GM12878 (cell line): ENCODE measurements at regions not wholly inside any gene's neighbourhood (a gene's known extent, or its start where the extent isn't known, plus 50 kb on each side); places are given as distances from the start of the nearest gene placed in this dataset.

ENCODE experiments used
- ATAC-seq: fragments of 200-7000 bp; cut with Tn5 transposase; 3 replicates; pipeline ENCODE4 v1.9.1; 2020; ENCODE audit warnings: mild to moderate bottlenecking, moderate library complexity
- BruUV-seq: library from RNA; stranded (reverse); fragments of 400-500 nt; replicated peaks from 2 replicates; lab custom pipeline; 2021; lab: Mats Ljungman, UMichigan
- CTCF ChIA-PET: fragments of 300-600 bp; sonication (Branson Sonifier 250); formaldehyde crosslinking; extraction: SDS; loops from one replicate; lab custom pipeline; 2021; ENCODE audit warnings: inconsistent platforms; lab: Yijun Ruan, JAX
- POLR2A ChIA-PET: fragments of 350-600 bp; formaldehyde crosslinking; extraction: SDS; loops from one replicate; lab custom pipeline; 2021; ENCODE audit warnings: inconsistent platforms; lab: Charles Lee
- RAD21 ChIA-PET: fragments of 300-600 bp; sonication (Branson Sonifier 250); formaldehyde crosslinking; loops from one replicate; lab custom pipeline; 2023; ENCODE audit warnings: antibody characterized with exemption; ENCODE audit not compliant: unreplicated experiment; lab: Charles Lee
- SMC1A ChIA-PET: fragments of 300-600 bp; sonication (Branson Sonifier 250); formaldehyde crosslinking; loops from one replicate; lab custom pipeline; 2023; ENCODE audit not compliant: unreplicated experiment, uncharacterized antibody; lab: Charles Lee
- DNase-seq: peaks from one replicate; pipeline ENCODE4 v3.0.0-alpha.2; 2011; ENCODE audit warnings: low read depth, low spot score
- FAIRE-seq: peaks from 3 replicates; lab custom pipeline; 2011; peaks lifted over from hg19 to GRCh38; lab: Jason Lieb, UNC
- H2AFZ ChIP-seq: 2 replicates; pipeline ENCODE4 v1.6.0; 2011; ENCODE audit warnings: low read depth, low read length, control low read depth; ENCODE audit not compliant: control insufficient read depth
- H3K27ac ChIP-seq: 2 replicates; pipeline ENCODE4 v1.5.1; 2011; ENCODE audit warnings: control low read depth; ENCODE audit not compliant: control insufficient read depth, insufficient read depth
- H3K27me3 ChIP-seq, 2 experiments: replicated peaks in 1 of 2; 2 replicates each; pipeline versions ENCODE4 v1.6.0 to v1.6.1; 2011; ENCODE audit warnings: low read length in 1 of 2; ENCODE audit not compliant: control insufficient read depth in 2 of 2, insufficient read depth in 2 of 2
- H3K36me3 ChIP-seq, 2 experiments: 2 replicates each; pipeline ENCODE4 v1.5.1; 2011; ENCODE audit warnings: low read length in 1 of 2; ENCODE audit not compliant: control insufficient read depth in 2 of 2, insufficient read depth in 2 of 2
- H3K4me1 ChIP-seq: 2 replicates; pipeline ENCODE4 v1.6.1; 2011; ENCODE audit warnings: mild to moderate bottlenecking, low read length, moderate library complexity, mixed read lengths; ENCODE audit not compliant: control insufficient read depth, insufficient read depth
- H3K4me2 ChIP-seq: 2 replicates; pipeline ENCODE4 v1.6.0; 2011; ENCODE audit warnings: control low read depth; ENCODE audit not compliant: control insufficient read depth, insufficient read depth
- H3K4me3 ChIP-seq: fragments of 200-600 bp; sonication (generic); 2 replicates; pipeline ENCODE4 v1.5.1; 2016
- H3K79me2 ChIP-seq: 2 replicates; pipeline ENCODE4 v1.6.0; 2011; ENCODE audit warnings: low read length; ENCODE audit not compliant: control insufficient read depth, insufficient read depth
- H3K9ac ChIP-seq: 2 replicates; pipeline ENCODE4 v1.8.0; 2011; ENCODE audit warnings: low read length, control low read depth, mixed read lengths; ENCODE audit not compliant: control insufficient read depth, insufficient read depth
- H3K9me3 ChIP-seq: replicated peaks from 3 replicates; pipeline ENCODE4 v1.5.1; 2011; ENCODE audit warnings: mild to moderate bottlenecking, low read length; ENCODE audit not compliant: control insufficient read depth, insufficient read depth
- H4K20me1 ChIP-seq: 2 replicates; pipeline ENCODE4 v1.6.0; 2011; ENCODE audit not compliant: control insufficient read depth, insufficient read depth
- ATF2 ChIP-seq: IDR thresholded peaks from 2 replicates; pipeline ENCODE4 v1.6.1; 2012; ENCODE audit warnings: low read length, inconsistent platforms
- ATF7 ChIP-seq: fragments of 450-650 bp; IDR thresholded peaks from 2 replicates; pipeline ENCODE4 v1.6.1; 2016; ENCODE audit warnings: low read depth, mild to moderate bottlenecking
- CHD2 ChIP-seq: IDR thresholded peaks from 2 replicates; pipeline ENCODE4 v1.6.1; 2011; ENCODE audit warnings: low read depth, low read length, improper control_type of control experiment, borderline replicate concordance
- CREB1 ChIP-seq: IDR thresholded peaks from 2 replicates; pipeline ENCODE4 v1.6.1; 2012; ENCODE audit warnings: low read depth, mild to moderate bottlenecking, inconsistent platforms
- FOXK2 ChIP-seq: fragments of 450-650 bp; IDR thresholded peaks from 2 replicates; pipeline ENCODE4 v1.6.1; 2017; ENCODE audit warnings: mild to moderate bottlenecking, moderate library complexity
- IKZF1 ChIP-seq: fragments of 450-650 bp; conservative IDR thresholded peaks from 2 replicates; pipeline ENCODE4 v1.6.1; 2017; ENCODE audit warnings: antibody characterized with exemption, mild to moderate bottlenecking
- KAT2A ChIP-seq: conservative IDR thresholded peaks from 2 replicates; pipeline ENCODE4 v1.6.1; 2011; ENCODE audit warnings: low read depth, low read length; ENCODE audit not compliant: control insufficient read depth
- NFYA ChIP-seq: IDR thresholded peaks from 2 replicates; pipeline ENCODE4 v1.6.1; 2011; ENCODE audit warnings: low read depth, mild to moderate bottlenecking, low read length, improper control_type of control experiment, borderline replicate concordance
- NR2C1 ChIP-seq: fragments of 450-650 bp; IDR thresholded peaks from 2 replicates; pipeline ENCODE4 v1.6.1; 2017; ENCODE audit warnings: antibody characterized with exemption, mild to moderate bottlenecking, moderate library complexity
- RUNX3 ChIP-seq: IDR thresholded peaks from 2 replicates; pipeline ENCODE4 v1.6.1; 2012; ENCODE audit warnings: low read length, inconsistent platforms
- SIX5 ChIP-seq: IDR thresholded peaks from 2 replicates; pipeline ENCODE4 v1.6.1; 2011; ENCODE audit warnings: mild to moderate bottlenecking, low read depth, low read length, moderate library complexity; ENCODE audit not compliant: severe bottlenecking
- SREBF2 ChIP-seq: IDR thresholded peaks from 2 replicates; pipeline ENCODE4 v1.6.1; 2012; ENCODE audit warnings: mild to moderate bottlenecking, low read length
- STAT1 ChIP-seq: fragments of 450-650 bp; conservative IDR thresholded peaks from 2 replicates; pipeline ENCODE4 v1.6.1; 2014; ENCODE audit warnings: antibody characterized with exemption, mild to moderate bottlenecking
- TCF12 ChIP-seq: IDR thresholded peaks from 2 replicates; pipeline ENCODE4 v1.6.1; 2011; ENCODE audit warnings: low read depth, mild to moderate bottlenecking, low read length
- TCF7 ChIP-seq: IDR thresholded peaks from 2 replicates; pipeline ENCODE4 v1.6.1; 2014; ENCODE audit warnings: antibody characterized with exemption, borderline replicate concordance
- ZBTB11 ChIP-seq: fragments of 450-650 bp; formaldehyde crosslinking; IDR thresholded peaks from 2 replicates; pipeline ENCODE4 v1.5.0; 2022; ENCODE audit warnings: mild to moderate bottlenecking, missing genetic modification characterization
- ZNF207 ChIP-seq: fragments of 450-650 bp; IDR thresholded peaks from 2 replicates; pipeline ENCODE4 v1.6.1; 2014; ENCODE audit warnings: antibody characterized with exemption, mild to moderate bottlenecking, borderline replicate concordance
- ZNF217 ChIP-seq: fragments of 450-650 bp; IDR thresholded peaks from 2 replicates; pipeline ENCODE4 v1.6.1; 2017; ENCODE audit warnings: antibody characterized with exemption, mild to moderate bottlenecking
- WGBS: methylation state at CpG from one replicate; pipeline ENCODE4 v1.1.6; 2016; ENCODE audit warnings: low lambda C conversion rate; ENCODE audit not compliant: insufficient replicate concordance, insufficient coverage; ENCODE audit errors: missing lambda C conversion rate; 5-methylcytosine and 5-hydroxymethylcytosine counted together
- in situ Hi-C: fragments of 300-500 bp; cut with MboI; formaldehyde crosslinking; loops from 9 replicates; pipeline ENCODE4 v1.14.3; 2018; ENCODE audit warnings: mixed read lengths
- intact Hi-C: fragments of 100-400 bp; cut with micrococcal nuclease; formaldehyde crosslinking; loops from one replicate; pipeline ENCODE4 v1.14.2; 2022; ENCODE audit not compliant: unreplicated experiment

DNA sequence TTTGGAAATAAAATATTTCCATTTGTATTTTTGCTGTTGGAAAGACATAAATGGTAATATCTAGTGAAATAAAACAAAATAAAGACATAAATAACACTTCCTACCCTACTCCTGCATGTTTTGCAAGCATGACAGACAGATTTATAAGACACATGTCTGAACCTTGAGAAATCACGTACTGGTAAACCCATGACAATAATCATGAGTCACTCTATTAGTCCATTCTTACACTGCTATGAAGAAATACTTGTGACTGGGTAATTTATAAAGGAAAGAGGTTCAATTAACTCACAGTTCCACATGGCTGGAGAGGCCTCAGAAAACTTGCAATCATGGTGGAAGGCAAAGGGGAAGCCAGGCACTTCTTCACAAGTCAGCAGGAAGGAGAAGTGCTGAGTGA lies 942.2 kb downstream of the REEP3 start:
- Histone ChIP-seq H3K4me1 (no peaks in the 10 kb centered on the region), H3K27me3 (no peaks in the 10 kb centered on the region), H3K4me2 (no peak overlapping the region), H3K79me2 (no peaks in the 10 kb centered on the region), H4K20me1 (no peaks in the 10 kb centered on the region), H3K36me3 (no peaks in the 10 kb centered on the region), H3K9ac (no peak overlapping the region), H2AFZ (no peak overlapping the region), H3K4me3 (no peak overlapping the region), H3K9me3 (no peaks in the 10 kb centered on the region; the same call in 2 of the 3 replicates), H3K27ac (no peak overlapping the region)
- DNase-seq (no peak), ATAC-seq (no peak), FAIRE-seq (no peak)
- ChIA-PET SMC1A (no interaction called here), RAD21 (no interaction called here), POLR2A (no interaction called here), CTCF (no interaction called here)
- intact Hi-C loops (no loop called here), in situ Hi-C loops (no loop called here)
- no TSS peak for BruUV-seq
- WGBS, result 0% methylated on average over 1 of the region's 1 CpG
- TF ChIP-seq SREBF2 (no peak), TCF7 (no peak), RUNX3 (no peak), CREB1 (no peak), ZNF217 (no peak), STAT1 (no peak), TCF12 (no peak), CHD2 (no peak), IKZF1 (no peak), KAT2A (no peak), ZBTB11 (CRISPR knock-in tag) (no peak), ZNF207 (no peak), FOXK2 (no peak), SIX5 (no peak), NR2C1 (no peak), ATF7 (no peak), NFYA (no peak), ATF2 (no peak)
